B cell (primary cell): ENCODE measurements at regions not wholly inside any gene's neighbourhood (a gene's known extent, or its start where the extent isn't known, plus 50 kb on each side); places are given as distances from the start of the nearest gene placed in this dataset.

Source experiments
- EZH2 ChIP-seq: IDR thresholded peaks from 2 replicates; pipeline ENCODE4 v1.6.1; 2012; ENCODE audit warnings: borderline replicate concordance, low read depth, mild to moderate bottlenecking, moderate library complexity, low read length; ENCODE audit not compliant: insufficient read depth, poor library complexity, severe bottlenecking
- TF ChIP-seq, protein P1 (sequence below): fragments of 200-600 bp; IDR thresholded peaks from one replicate; pipeline ENCODE4 v1.8.0; 2022; ENCODE audit warnings: antibody characterized with exemption, mild to moderate bottlenecking

GRCh38 chr5:33067291-33067690 is 356.2 kb downstream of the NPR3 start:
- TF ChIP-seq, protein P1, sequence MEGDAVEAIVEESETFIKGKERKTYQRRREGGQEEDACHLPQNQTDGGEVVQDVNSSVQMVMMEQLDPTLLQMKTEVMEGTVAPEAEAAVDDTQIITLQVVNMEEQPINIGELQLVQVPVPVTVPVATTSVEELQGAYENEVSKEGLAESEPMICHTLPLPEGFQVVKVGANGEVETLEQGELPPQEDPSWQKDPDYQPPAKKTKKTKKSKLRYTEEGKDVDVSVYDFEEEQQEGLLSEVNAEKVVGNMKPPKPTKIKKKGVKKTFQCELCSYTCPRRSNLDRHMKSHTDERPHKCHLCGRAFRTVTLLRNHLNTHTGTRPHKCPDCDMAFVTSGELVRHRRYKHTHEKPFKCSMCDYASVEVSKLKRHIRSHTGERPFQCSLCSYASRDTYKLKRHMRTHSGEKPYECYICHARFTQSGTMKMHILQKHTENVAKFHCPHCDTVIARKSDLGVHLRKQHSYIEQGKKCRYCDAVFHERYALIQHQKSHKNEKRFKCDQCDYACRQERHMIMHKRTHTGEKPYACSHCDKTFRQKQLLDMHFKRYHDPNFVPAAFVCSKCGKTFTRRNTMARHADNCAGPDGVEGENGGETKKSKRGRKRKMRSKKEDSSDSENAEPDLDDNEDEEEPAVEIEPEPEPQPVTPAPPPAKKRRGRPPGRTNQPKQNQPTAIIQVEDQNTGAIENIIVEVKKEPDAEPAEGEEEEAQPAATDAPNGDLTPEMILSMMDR = no peak
- no peak for TF ChIP-seq EZH2
